Subcutaneous abdominal adipose tissue (tissue), 5 donors: ENCODE measurements at regions not wholly inside any gene's neighbourhood (a gene's known extent, or its start where the extent isn't known, plus 50 kb on each side); places are given as distances from the start of the nearest gene placed in this dataset.

Source experiments
- H3K27ac ChIP-seq: one replicate; pipeline ENCODE4 v1.7.0; 2013; ENCODE audit warnings: low read depth, mild to moderate bottlenecking, inconsistent platforms, low read length, moderate library complexity
- H3K27me3 ChIP-seq, 5 donors: one replicate each; pipeline ENCODE4 v1.7.0; 2013; ENCODE audit warnings: low read length in 5 of 5, inconsistent platforms in 1 of 5; ENCODE audit not compliant: control insufficient read depth in 5 of 5, insufficient read depth in 4 of 5
- H3K36me3 ChIP-seq, 5 donors: one replicate each; pipeline ENCODE4 v1.7.0; 2013; ENCODE audit warnings: low read length in 5 of 5; ENCODE audit not compliant: control insufficient read depth in 5 of 5, insufficient read depth in 5 of 5
- H3K4me1 ChIP-seq, 5 donors: one replicate each; pipeline ENCODE4 v1.7.0; 2013; ENCODE audit warnings: low read length in 5 of 5, mild to moderate bottlenecking in 3 of 5, moderate library complexity in 1 of 5; ENCODE audit not compliant: control insufficient read depth in 5 of 5, insufficient read depth in 5 of 5
- H3K4me3 ChIP-seq, 5 donors: one replicate each; pipeline ENCODE4 v1.7.0; 2013; ENCODE audit warnings: low read length in 5 of 5, low read depth in 1 of 5
- H3K9ac ChIP-seq, 5 donors: one replicate each; pipeline ENCODE4 v1.7.0; 2013; ENCODE audit warnings: low read length in 5 of 5, mild to moderate bottlenecking in 4 of 5, moderate library complexity in 3 of 5
- H3K9me3 ChIP-seq, 5 donors: one replicate each; pipeline ENCODE4 v1.7.0; 2013; ENCODE audit warnings: low read length in 5 of 5; ENCODE audit not compliant: control insufficient read depth in 5 of 5
- donor health status: healthy.
- donor health status: healthy.
- donor health status: healthy.
- donor health status: healthy.
- donor health status: healthy.

DNA sequence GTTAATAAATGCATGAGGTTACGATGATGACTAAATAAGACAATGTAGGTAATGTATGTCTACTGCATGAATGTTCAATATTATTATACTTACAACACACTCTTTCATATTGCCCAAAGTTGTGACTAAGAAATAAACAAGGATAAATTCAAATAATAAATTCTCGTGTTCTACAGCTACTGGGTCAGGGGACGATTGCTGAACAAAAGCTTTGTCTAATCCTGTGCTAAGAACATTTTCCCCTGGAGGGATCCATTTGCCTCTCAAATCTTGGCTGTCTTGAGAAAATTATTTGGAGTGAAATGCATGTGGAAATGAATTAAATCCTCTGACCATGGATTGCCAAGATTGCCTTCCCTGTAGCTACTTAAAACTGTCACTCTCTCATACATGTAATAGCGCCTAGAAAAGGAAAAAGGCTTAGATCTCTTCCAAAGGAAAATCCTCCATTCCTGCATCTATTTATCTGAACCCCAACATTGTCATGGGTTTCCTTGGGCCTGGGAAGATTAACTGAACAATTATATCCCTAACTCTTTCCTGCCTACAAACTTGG lies 893.8 kb upstream of the ACO1 start:
- H3K36me3 ChIP-seq = no peaks in the 10 kb centered on the region
- no peak overlapping the region for H3K9ac ChIP-seq
- H3K4me3 ChIP-seq = no peak overlapping the region
- H3K9me3 ChIP-seq = no peaks in the 10 kb centered on the region
- no peaks in the 10 kb centered on the region for H3K27me3 ChIP-seq
- no peak overlapping the region for H3K27ac ChIP-seq
- no peaks in the 10 kb centered on the region for H3K4me1 ChIP-seq

DNA sequence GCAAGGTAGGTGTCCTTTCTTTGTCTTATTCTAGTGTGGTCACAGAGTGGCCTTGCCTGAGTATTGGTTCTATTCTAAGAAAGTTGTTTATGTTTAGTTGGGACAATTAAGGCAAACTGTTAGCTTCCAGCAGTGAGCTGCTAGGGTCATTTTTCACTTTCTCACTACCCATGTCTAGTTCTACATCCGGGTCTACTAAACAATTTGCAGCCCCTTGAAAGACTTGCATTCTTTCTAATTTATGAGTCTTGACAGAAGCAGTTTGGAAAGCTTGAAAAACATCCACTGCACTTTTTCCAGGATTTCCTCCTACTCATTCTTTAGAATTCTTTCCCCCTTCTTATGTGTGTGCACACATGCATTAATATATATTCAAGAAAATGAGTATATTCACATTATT lies 892.2 kb upstream of the ACO1 start:
- H3K4me3 ChIP-seq = no peak overlapping the region

DNA sequence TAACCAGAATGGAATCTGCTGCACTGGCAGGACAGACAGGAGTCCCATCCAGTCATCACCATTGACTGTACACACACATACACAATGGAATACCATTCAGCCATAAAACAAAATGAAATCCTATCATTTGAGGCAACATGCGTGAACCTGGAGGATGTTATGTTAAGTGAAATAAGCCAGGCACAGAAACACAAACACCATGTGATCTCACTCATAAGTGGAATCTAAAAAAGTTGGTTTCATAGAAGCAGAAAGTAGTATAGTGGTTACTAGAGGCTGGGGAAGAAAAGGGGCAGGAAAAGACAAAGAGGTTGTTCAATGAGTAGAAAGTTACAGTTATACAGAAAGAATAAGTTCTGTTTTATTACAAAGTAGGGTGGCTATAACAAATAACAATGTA lies 884.0 kb upstream of the ACO1 start:
- no peaks in the 10 kb centered on the region for H3K36me3 ChIP-seq

More for the DNA sequence above, 892.2 kb upstream of the ACO1 start:
- Histone ChIP-seq H3K27ac (no peak overlapping the region), H3K9me3 (peaks cover 0 to 3% (median 0%) of the 10 kb centered on the region in 5 donors), H3K9ac (no peak overlapping the region), H3K4me1 (no peaks in the 10 kb centered on the region), H3K36me3 (no peaks in the 10 kb centered on the region), H3K27me3 (no peaks in the 10 kb centered on the region)

DNA sequence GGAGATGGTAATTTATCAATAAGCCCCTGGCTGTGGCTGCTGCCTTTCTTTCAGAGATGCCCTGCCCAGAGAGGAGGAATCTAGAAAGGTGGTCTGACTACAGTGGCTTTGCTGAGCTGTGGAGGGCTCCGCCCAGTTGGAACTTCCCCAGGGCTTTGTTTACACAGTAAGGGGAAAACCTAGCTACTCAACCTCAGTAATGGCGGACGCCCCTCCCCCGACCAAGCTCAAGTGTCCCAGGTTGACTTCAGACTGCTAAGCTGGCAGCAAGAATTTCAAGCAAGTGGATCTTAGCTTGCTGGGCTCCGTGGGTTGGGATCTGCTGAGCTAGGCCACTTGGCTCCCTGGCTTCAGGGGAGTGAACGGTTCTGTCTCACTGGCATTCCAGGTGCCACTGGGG lies 865.4 kb upstream of the ACO1 start:
- H3K4me3 ChIP-seq = no peak overlapping the region
- H3K9me3 ChIP-seq = peaks cover 0 to 4% (median 0%) of the 10 kb centered on the region in 5 donors
- no peaks in the 10 kb centered on the region for H3K36me3 ChIP-seq
- no peak overlapping the region for H3K9ac ChIP-seq
- no peak overlapping the region for H3K27ac ChIP-seq
- peaks cover 0 to 4% (median 0%) of the 10 kb centered on the region in 5 donors for H3K27me3 ChIP-seq
- no peaks in the 10 kb centered on the region for H3K4me1 ChIP-seq

More for the DNA sequence above, 884.0 kb upstream of the ACO1 start:
- no peak overlapping the region for H3K4me3 ChIP-seq
- H3K9ac ChIP-seq = no peak overlapping the region
- H3K4me1 ChIP-seq = no peaks in the 10 kb centered on the region
- H3K9me3 ChIP-seq = peaks cover 0 to 3% (median 0%) of the 10 kb centered on the region in 5 donors
- H3K27me3 ChIP-seq = no peaks in the 10 kb centered on the region
- no peak overlapping the region for H3K27ac ChIP-seq

DNA sequence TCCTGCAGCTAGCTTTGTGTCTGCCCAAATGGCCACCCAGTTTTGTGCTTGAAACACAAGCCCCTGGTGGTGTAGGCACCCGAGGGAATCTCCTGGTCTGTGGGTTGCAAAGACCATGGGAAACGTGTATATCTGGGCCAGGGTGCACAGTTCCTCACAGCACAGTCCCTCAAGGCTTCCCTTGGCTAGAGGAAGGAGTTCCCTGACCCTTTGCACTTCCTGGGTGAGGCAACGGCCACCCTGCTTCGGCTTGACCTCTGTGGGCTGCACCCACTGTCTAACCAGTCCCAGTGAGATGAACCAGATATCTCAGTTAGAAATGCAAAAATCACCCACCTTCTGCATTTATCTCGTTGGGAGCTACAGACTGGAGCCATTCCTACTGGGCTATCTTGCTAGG lies 865.0 kb upstream of the ACO1 start:
- Histone ChIP-seq H3K9me3 (peaks cover 0 to 4% (median 0%) of the 10 kb centered on the region in 5 donors), H3K36me3 (no peaks in the 10 kb centered on the region), H3K27me3 (peaks cover 0 to 4% (median 0%) of the 10 kb centered on the region in 5 donors), H3K9ac (no peak overlapping the region), H3K27ac (no peak overlapping the region), H3K4me3 (no peak overlapping the region), H3K4me1 (no peaks in the 10 kb centered on the region)

DNA sequence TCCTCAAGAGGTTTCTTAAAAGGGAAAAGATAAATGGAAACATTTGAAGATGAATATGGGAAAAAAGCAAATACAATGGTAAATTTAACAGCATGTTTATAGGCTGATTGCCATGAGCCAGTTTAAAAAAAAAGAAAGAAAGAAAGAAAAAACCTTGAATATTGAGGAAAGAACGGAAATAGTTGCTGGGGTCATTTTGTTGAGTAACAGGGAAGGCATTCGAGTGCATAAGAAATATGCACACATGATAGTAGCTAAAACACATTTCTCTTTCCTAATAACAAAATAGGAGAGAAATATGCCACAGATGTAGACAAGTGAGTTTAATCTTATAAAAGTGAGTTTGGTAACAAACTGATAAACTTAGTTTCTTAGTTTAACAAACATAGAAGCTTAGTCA lies 864.6 kb upstream of the ACO1 start:
- Histone ChIP-seq H3K9me3 (peaks cover 0 to 4% (median 0%) of the 10 kb centered on the region in 5 donors), H3K27me3 (peaks cover 0 to 4% (median 0%) of the 10 kb centered on the region in 5 donors), H3K27ac (no peak overlapping the region), H3K4me1 (no peaks in the 10 kb centered on the region), H3K9ac (no peak overlapping the region), H3K36me3 (no peaks in the 10 kb centered on the region), H3K4me3 (no peak overlapping the region)

DNA sequence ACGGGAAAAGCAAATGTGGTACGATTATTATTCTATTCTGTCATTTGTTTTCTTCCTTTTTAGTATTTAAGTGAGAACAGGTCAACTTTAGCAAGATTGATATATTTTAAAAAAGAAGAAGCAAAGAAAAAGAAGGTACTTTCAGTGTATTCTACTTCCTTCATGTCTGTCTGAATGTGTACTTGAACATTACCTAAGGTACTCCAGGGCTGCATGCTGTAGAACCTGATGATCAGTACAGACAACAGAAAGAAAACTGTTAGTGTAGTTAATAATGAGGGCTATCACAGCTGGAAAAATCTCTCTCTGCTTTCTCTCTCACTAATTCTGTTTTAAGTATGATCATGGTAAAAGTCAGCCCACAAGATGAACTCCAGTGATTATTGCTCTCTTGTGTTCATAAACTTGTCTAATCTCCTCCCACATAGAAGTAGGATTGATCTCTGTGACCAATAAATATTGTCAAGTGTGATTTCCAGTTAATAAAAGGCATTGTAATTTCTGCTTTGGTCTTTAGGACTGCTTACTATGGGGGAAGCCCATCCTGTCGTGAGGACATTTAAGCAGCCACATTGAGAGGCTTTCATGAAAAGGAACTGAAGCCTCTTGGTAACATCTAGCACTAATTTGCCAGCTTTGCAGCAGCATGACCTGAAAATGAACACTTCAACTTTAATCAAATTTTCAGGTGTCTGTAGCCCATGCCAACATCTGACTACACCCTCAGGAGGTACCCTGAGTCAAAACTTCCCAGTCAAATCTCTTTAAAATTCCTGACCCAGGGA lies 864.0 kb upstream of the ACO1 start:
- H3K4me1 ChIP-seq = no peaks in the 10 kb centered on the region
- no peaks in the 10 kb centered on the region for H3K36me3 ChIP-seq
- H3K9me3 ChIP-seq = peaks cover 0 to 5% (median 0%) of the 10 kb centered on the region in 5 donors
- H3K27ac ChIP-seq = no peak overlapping the region
- H3K27me3 ChIP-seq = peaks cover 0 to 4% (median 0%) of the 10 kb centered on the region in 5 donors
- H3K4me3 ChIP-seq = no peak overlapping the region
- H3K9ac ChIP-seq = no peak overlapping the region

DNA sequence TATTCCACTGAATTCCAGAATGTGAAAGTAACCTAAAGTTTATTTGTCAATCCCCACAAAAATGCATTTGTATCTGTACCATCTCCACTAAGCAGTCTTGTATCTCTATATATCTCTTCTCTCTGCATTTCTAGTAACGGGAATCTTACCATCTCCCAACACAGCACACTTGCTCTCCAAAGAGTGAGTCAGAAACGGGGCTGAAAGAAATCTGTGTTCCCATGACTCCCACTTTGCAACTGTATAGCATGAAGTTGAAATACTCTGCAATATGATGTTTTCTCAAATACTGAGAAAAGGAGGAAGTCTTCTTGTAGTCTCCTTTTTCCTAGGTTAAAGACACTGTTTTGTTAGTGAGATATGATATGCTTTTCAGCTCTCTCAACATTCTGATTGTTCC lies 848.8 kb upstream of the ACO1 start:
- Histone ChIP-seq H3K27ac (no peak overlapping the region), H3K4me1 (no peaks in the 10 kb centered on the region), H3K9me3 (no peaks in the 10 kb centered on the region), H3K36me3 (no peaks in the 10 kb centered on the region), H3K9ac (no peak overlapping the region), H3K4me3 (no peak overlapping the region), H3K27me3 (no peaks in the 10 kb centered on the region)

DNA sequence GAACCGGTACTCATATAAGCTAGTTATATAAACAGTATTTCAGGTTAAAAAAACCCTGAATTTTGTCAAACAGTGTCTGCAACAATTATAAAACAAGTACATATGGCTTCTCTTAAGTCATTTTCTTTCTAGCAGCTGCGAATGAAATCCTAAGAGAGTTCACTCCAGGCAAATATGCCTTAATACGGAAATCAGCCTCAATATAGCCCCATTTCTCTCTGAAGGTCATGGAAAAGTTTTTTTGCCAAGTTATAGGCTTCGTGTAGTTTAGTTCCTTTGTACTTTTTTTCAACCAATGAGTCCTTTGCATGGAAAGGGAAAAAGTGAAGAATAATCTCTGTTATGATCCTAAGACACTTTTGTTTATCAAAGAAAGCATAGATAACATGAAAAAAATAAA lies 848.0 kb upstream of the ACO1 start:
- H3K9ac ChIP-seq = no peak overlapping the region
- H3K27ac ChIP-seq = no peak overlapping the region
- H3K27me3 ChIP-seq = no peaks in the 10 kb centered on the region
- no peaks in the 10 kb centered on the region for H3K36me3 ChIP-seq
- no peak overlapping the region for H3K4me3 ChIP-seq
- no peaks in the 10 kb centered on the region for H3K9me3 ChIP-seq
- H3K4me1 ChIP-seq = peaks cover 0 to under 1% (median 0%) of the 10 kb centered on the region in 5 donors

DNA sequence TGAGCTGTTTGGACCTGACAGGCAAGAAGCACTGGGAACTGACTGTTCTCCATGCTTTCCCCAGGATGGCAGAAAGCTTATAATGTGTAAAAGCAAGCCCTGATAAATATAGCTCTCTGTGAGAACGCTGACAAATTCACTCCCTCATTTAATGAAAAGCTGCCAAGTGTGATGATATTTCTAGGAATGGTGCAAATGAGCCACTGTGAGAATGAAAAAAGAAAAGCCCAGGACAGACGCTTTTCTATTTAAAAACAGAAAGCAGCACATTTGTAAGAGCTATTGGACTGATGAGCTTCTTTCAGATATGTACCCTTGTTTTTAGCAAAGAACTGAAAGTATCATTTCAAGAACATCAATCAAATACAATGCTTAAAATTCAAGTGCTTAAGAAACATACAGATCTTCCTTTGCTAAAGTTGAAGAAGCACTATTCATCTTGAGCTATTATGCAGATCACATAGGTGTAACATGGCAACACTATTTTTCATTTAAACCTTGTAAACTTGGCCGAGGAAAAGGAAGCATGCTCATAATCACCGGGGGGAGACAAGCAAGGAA lies 842.6 kb upstream of the ACO1 start:
- peak overlapping the region in 1 of 5 donors; percentile 18 for H3K9ac ChIP-seq
- H3K36me3 ChIP-seq = no peaks in the 10 kb centered on the region
- peaks cover 0 to 12% (median 7%) of the 10 kb centered on the region in 5 donors for H3K4me1 ChIP-seq
- no peaks in the 10 kb centered on the region for H3K9me3 ChIP-seq
- no peaks in the 10 kb centered on the region for H3K27me3 ChIP-seq
- no peak overlapping the region for H3K4me3 ChIP-seq
- H3K27ac ChIP-seq = no peak overlapping the region
